ENCODE measurements at regions not wholly inside any gene's neighbourhood (a gene's known extent, or its start where the extent isn't known, plus 50 kb on each side); places are given as distances from the start of the nearest gene placed in this dataset.
"Not testable (repeated sequence)": the region's sequence is repeated elsewhere in the genome, so short reads cannot be mapped to it uniquely, and the experiment has no call there.

- no peak for DNase-seq (ENCODE audit: low read depth)
These were observed 111.5 kb downstream of the NPTX2 start for GRCh38 chr7:98728555-98728954.

DNA sequence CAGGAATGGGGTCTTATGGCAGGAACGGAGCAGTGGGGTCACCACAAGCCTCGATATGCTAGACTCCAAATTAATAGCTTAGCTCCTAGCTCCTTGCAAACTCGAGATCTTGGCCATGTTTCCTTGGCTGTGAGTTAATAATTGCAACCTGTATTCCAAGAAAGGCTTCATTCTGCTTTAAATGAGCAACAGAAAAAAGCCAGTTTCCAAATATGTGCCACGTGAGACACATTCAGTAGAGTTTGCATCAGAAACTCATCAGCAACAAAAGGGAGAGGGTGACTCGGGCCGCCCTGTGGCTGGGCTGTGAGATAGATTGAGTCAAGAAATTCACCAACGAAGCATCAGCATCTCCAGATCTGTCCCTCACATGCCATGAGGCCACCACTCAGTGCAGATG is 112.0 kb downstream of the NPTX2 start:
- no peak for DNase-seq (ENCODE audit: low read depth)

GRCh38 chr7:98730326-98730725 is 113.2 kb downstream of the NPTX2 start:
- DNase-seq (ENCODE audit: low read depth): no peak

GRCh38 chr7:98731651-98732050 is 114.6 kb downstream of the NPTX2 start:
- no peak for DNase-seq (ENCODE audit: low read depth)

- DNase-seq (ENCODE audit: low read depth): peak; percentile 9
These were observed 116.0 kb downstream of the NPTX2 start for GRCh38 chr7:98733036-98733435.

DNA sequence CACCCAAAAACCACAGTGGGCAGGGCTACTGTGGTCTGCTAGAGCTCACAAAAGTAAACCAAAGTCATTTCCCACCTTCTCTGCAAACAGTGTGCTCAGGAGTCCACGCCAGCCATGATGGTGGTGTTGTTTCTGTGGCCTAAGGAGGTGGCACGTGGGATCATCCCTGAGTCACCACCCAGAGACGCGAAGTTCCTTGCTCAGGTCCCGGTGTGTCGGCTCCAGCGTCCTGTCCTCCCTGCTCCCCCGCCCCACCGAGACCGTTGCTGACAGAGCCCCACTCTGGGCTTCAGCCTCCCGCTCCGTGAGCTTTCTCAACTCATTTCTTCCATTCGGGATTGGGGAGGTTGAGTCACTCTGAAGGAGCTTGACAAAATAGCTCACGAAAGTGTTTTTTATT is 118.7 kb downstream of the NPTX2 start:
- DNase-seq (ENCODE audit: low read depth): no peak

- DNase-seq (ENCODE audit: low read depth): not testable (repeated sequence)
These were observed 119.4 kb downstream of the NPTX2 start for GRCh38 chr7:98736461-98736860.

DNA sequence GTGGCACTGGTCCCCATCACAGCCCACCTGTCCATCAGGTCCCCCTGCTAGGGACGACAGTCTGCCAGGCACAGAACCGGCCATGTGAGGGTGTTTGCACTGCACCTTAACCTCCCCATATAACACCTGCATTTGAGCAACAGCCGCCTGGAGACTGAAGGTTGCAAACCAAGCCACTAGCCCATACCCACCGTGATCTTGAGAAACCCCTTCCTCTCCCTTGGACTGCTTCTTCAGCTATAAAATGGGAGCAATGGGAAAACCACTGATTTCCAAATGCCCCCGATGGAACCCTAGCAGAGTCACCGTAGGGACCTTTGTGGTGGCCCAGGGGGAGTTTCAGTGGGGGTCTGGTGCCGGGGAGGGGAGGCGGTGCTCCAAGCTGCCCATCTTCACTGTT is 120.1 kb downstream of the NPTX2 start:
- no peak for DNase-seq (ENCODE audit: low read depth)

GRCh38 chr7:98740643-98741042 is 123.6 kb downstream of the NPTX2 start:
- DNase-seq (ENCODE audit: low read depth): no peak

DNA sequence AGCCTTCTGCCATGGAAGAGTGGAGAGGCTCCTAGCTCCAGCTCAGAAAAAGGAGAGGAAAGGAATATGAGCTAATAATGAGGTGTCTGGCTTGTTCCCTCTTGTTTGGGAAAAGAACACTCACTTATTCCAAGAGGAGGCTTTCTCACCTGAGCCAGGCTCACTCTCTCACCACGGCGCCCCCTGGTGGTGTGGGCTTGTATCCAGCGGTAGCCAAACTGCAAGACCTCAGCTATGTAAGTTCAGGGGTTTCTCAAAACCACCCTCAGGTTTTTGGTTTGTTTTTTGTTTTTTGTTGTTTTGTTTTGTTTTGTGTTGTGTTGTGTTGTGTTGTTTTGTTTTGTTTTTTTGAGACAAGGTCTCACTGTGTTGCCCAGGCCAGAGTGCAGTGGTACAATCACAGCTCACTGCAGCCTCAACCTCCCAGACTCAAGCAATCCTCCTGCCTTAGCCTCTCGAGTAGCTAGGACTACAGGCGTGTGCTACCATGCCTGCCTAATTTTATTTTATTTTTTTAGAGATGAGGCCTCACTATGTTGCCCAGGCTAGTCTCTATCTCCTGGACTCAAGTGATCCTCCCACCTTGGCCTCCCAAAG is 124.0 kb downstream of the TMEM130 start:
- DNase-seq (ENCODE audit: low read depth): peak; percentile 8

DNA sequence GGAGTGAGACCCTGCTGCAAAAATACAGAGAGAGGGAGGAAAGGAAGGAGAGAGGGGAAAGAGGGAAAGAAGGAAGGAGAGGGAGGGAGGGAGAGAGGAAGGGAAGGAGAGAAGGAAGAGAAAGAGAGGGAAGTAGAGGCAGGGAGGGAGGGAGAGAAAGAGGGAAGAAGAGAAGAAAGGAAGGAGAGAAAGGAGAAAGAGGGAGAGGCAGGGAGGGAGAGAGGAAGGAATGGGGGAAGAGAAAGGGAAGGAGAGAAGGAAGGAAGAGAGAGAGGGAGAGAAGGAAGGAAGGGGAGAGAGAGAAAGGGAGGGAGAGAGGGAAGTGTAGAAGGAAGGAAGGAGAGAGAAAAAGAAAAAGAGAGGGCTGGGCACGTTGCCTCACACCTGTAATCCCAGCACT is 121.7 kb downstream of the TMEM130 start:
- no peak for DNase-seq (ENCODE audit: low read depth)

- DNase-seq (ENCODE audit: low read depth): no peak
These were observed 116.6 kb downstream of the TMEM130 start for GRCh38 chr7:98753176-98753575.

- DNase-seq (ENCODE audit: low read depth): no peak
These were observed 115.8 kb downstream of the TMEM130 start for GRCh38 chr7:98753989-98754479.

DNA sequence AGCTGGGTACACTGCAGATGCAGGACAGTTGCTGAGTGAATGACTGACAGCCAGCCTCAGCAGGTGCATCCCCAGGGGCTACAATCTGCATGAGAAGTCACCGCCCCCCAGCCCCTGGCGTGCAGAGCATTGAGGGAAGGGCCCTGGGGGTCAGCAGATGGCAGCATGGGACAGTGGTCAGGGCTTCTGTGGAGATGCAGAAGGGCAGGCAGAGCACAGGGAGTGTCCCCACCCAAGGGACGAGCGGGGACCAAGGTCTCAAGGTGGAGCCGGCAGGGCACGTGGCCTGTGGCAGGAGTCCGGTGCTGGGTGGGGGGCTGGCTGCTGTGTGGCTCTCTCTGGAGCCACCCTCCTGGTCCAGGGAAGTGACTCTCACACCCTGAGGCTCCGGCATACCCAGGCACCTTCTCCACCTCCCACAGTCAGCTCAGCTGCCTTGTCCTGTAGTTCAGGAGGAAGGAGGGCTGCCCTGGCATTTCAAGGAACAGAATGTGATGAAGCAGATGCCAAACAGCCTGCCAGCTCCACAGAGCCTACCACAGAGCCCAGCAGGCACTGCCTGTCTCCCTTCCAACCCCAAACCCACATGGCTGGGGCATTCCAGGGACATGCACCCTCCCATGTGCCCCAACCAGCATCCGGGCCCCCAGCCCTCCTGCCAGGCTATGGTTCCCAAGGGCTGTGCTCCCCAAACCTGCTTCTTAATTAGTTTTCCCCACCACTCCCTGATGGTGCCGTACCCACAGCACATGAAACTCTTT is 114.5 kb downstream of the TMEM130 start:
- no peak for DNase-seq (ENCODE audit: low read depth)

- no peak for DNase-seq (ENCODE audit: low read depth)
These were observed 111.7 kb downstream of the TMEM130 start for GRCh38 chr7:98758157-98758556.

GRCh38 chr7:98760201-98760651 is 109.6 kb downstream of the TMEM130 start:
- DNase-seq (ENCODE audit: low read depth): no peak

DNA sequence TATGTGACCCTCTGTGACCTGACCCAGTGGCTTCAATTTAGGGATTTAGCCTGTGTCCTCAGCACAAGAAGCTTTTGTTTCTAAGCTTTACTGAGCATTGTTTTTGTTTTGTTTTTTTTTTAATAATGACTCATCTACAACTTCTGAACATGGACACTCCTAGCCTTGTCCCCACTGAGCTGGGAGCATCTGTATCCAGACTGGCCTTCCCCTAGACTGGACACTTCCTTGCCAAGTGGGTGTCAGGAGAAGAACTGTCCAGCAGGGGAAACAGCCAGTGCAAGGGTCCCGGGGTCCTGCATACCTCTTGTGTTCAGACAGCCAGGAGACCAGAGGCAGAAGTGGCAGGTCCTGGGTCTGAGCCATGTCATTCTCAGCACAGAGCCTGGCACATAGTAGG is 108.6 kb downstream of the TMEM130 start:
- no peak for DNase-seq (ENCODE audit: low read depth)

DNA sequence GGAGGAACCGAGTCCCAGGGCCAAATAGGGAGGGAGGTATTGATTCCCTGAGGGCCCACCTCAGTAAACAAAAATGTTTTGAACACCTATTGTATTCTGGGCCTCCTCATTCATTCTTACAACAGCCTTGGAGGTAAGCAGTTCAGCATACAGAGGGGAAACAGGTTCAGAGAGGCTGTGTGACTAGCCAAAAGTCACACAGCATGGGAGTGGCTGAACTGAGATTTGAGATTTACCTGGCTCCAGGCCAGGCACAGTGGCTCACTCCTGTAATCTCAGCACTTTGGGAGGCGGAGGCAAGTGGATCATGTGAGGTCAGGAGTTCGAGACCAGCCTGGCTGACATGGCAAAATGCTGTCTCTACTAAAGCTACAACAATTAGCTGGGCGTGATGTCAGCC is 107.2 kb downstream of the TMEM130 start:
- DNase-seq (ENCODE audit: low read depth): no peak

GRCh38 chr7:98763441-98763840 is 106.4 kb downstream of the TMEM130 start:
- DNase-seq (ENCODE audit: low read depth): no peak

GRCh38 chr7:98764946-98765345 is 104.9 kb downstream of the TMEM130 start:
- DNase-seq (ENCODE audit: low read depth): no peak

- DNase-seq (ENCODE audit: low read depth): not testable (repeated sequence)
These were observed 99.7 kb downstream of the TMEM130 start for GRCh38 chr7:98770085-98770484.

- DNase-seq (ENCODE audit: low read depth): peak; percentile 2
These were observed 98.3 kb downstream of the TMEM130 start for GRCh38 chr7:98771519-98771918.

- DNase-seq (ENCODE audit: low read depth): no peak
These were observed 97.7 kb downstream of the TMEM130 start for GRCh38 chr7:98771941-98772603.
